Upper lobe of left lung (tissue), 6 donors: ENCODE measurements at regions not wholly inside any gene's neighbourhood (a gene's known extent, or its start where the extent isn't known, plus 50 kb on each side); places are given as distances from the start of the nearest gene placed in this dataset.
A peak's percentile ranks its signal among the peaks of the same experiment; 100 is the strongest.

Source experiments
- ATAC-seq, 2 donors: fragments of 200-7000 bp; cut with Tn5 transposase; one replicate each; pipeline ENCODE4 v1.9.1; 2022; ENCODE audit warnings: mild to moderate bottlenecking in 2 of 2, moderate library complexity in 2 of 2; ENCODE audit not compliant: low FRiP score in 2 of 2
- DNase-seq, 2 donors: peaks; one replicate each; pipeline ENCODE4 v3.0.0-alpha.2; 2019 to 2020
- H3K27ac ChIP-seq, 4 donors: fragments of 200-600 bp; sonication (generic); one replicate each; pipeline ENCODE4 v1.5.1; 2016 to 2019
- H3K27me3 ChIP-seq, 4 donors: fragments of 200-600 bp; sonication (generic); one replicate each; pipeline ENCODE4 v1.5.1; 2017 to 2019
- H3K36me3 ChIP-seq, 4 donors: fragments of 200-600 bp; sonication (generic); one replicate each; pipeline ENCODE4 v1.5.1; 2016 to 2019
- H3K4me1 ChIP-seq, 4 donors: fragments of 200-600 bp; sonication (generic); one replicate each; pipeline ENCODE4 v1.5.1; 2018 to 2019
- H3K4me3 ChIP-seq, 4 donors: fragments of 200-600 bp; sonication (generic); one replicate each; pipeline ENCODE4 v1.5.1; 2017 to 2019; ENCODE audit warnings: mild to moderate bottlenecking in 2 of 4, moderate library complexity in 1 of 4
- H3K9me3 ChIP-seq, 4 donors: fragments of 200-600 bp; sonication (generic); one replicate each; pipeline ENCODE4 v1.5.1; 2018 to 2019
- EP300 ChIP-seq, 4 donors: sonication (generic); formaldehyde crosslinking; IDR thresholded peaks; one replicate each; pipeline ENCODE4 v1.5.1; 2017; ENCODE audit warnings: antibody characterized with exemption in 4 of 4, control low read depth in 2 of 4
- POLR2A ChIP-seq, 4 donors: fragments of 450-650 bp; IDR thresholded peaks; one replicate each; pipeline ENCODE4 v1.5.1; 2016 to 2017; ENCODE audit warnings: antibody characterized with exemption in 4 of 4, mild to moderate bottlenecking in 2 of 4
- POLR2AphosphoS5 ChIP-seq, 2 donors: sonication (generic); formaldehyde crosslinking; IDR thresholded peaks; one replicate each; pipeline ENCODE4 v1.5.1; 2017; ENCODE audit warnings: antibody characterized with exemption in 2 of 2
- whole genome bisulfite sequencing, 2 donors: methylation state at CpG; one replicate each; pipeline ENCODE4 v1.1.5; 2017 to 2018; 5-methylcytosine and 5-hydroxymethylcytosine counted together
- TF ChIP-seq, protein P1 (sequence below), 6 experiments: fragments of 450-650 bp in 4 of 6; fragments of 200-600 bp in 2 of 6; sonication (generic) in 2 of 6; IDR thresholded peaks; one replicate each; pipeline ENCODE4 v1.5.1; 2016 to 2019; ENCODE audit warnings: antibody characterized with exemption in 6 of 6
- donor health status: DM: no; HTN: no; CAD: no; lungs with moderate emphysema.
- donor health status: DM: no; HTN: yes; CAD: no; lungs with severe emphysema.

DNA sequence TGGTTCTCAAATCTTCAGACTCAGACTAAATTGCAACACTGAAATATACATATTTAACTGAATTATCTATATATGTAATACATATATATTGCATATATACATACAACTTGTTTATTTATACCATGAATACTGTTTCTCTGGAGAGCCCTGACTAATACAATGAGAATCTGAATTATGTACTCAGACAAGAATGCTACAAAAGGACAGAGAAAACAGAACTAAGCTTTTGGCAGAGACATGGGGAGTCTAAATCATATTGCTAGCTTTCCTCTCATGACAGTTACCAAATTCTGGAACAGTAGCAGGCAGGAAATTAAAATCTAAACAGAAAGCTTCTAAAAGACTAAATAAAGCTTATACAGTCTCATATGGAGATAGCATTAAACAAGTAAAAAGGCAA lies 142.4 kb upstream of the KCNMB2 start:
- H3K27ac ChIP-seq: no peak overlapping the region
- peaks cover 0 to 3% (median 0%) of the 10 kb centered on the region in 4 donors for H3K4me1 ChIP-seq
- TF ChIP-seq POLR2AphosphoS5 (IDR thresholded peaks at IDR 0.05): no peak
- TF ChIP-seq EP300 (IDR thresholded peaks at IDR 0.05): no peak
- TF ChIP-seq, protein P1, sequence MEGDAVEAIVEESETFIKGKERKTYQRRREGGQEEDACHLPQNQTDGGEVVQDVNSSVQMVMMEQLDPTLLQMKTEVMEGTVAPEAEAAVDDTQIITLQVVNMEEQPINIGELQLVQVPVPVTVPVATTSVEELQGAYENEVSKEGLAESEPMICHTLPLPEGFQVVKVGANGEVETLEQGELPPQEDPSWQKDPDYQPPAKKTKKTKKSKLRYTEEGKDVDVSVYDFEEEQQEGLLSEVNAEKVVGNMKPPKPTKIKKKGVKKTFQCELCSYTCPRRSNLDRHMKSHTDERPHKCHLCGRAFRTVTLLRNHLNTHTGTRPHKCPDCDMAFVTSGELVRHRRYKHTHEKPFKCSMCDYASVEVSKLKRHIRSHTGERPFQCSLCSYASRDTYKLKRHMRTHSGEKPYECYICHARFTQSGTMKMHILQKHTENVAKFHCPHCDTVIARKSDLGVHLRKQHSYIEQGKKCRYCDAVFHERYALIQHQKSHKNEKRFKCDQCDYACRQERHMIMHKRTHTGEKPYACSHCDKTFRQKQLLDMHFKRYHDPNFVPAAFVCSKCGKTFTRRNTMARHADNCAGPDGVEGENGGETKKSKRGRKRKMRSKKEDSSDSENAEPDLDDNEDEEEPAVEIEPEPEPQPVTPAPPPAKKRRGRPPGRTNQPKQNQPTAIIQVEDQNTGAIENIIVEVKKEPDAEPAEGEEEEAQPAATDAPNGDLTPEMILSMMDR (IDR thresholded peaks at IDR 0.05): no peak
- no peak for TF ChIP-seq POLR2A (IDR thresholded peaks at IDR 0.05)
- no peak overlapping the region for H3K4me3 ChIP-seq
- no peaks in the 10 kb centered on the region for H3K27me3 ChIP-seq
- ATAC-seq (peak in 1 of 2 donors; percentile 49), DNase-seq (no peak)
- H3K36me3 ChIP-seq: no peaks in the 10 kb centered on the region
- no peaks in the 10 kb centered on the region for H3K9me3 ChIP-seq

DNA sequence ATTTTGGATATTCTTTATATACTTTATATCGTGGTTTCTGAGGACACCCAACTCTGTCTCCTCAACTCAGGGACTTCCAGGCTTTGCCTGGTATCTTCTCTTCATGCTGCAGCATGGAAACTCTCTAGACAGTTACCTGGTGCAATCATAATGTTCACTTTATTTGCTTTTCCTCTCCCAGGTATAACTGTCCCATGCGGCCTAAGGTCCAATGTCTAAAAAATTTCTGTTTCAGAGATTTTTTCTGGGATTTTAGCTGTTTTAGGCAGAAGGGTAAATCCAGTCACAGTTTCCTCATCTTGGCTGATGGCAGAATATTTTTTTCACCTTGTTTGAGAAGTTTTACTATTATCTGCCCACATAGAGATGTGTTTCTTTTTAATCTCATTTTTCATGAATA lies 139.9 kb upstream of the KCNMB2 start:
- no peaks in the 10 kb centered on the region for H3K9me3 ChIP-seq
- no peak overlapping the region for H3K27ac ChIP-seq
- ATAC-seq (no peak), DNase-seq (no peak)
- WGBS, 2 donors: 93 to 95% methylated on average over 2 of the region's 2 CpGs
- TF ChIP-seq, protein P1 (IDR thresholded peaks at IDR 0.05): no peak
- no peak for TF ChIP-seq POLR2AphosphoS5 (IDR thresholded peaks at IDR 0.05)
- no peak for TF ChIP-seq POLR2A (IDR thresholded peaks at IDR 0.05)
- TF ChIP-seq EP300 (IDR thresholded peaks at IDR 0.05): no peak
- no peak overlapping the region for H3K4me3 ChIP-seq
- peaks cover 0 to 3% (median 0%) of the 10 kb centered on the region in 4 donors for H3K4me1 ChIP-seq
- no peaks in the 10 kb centered on the region for H3K27me3 ChIP-seq
- no peaks in the 10 kb centered on the region for H3K36me3 ChIP-seq

DNA sequence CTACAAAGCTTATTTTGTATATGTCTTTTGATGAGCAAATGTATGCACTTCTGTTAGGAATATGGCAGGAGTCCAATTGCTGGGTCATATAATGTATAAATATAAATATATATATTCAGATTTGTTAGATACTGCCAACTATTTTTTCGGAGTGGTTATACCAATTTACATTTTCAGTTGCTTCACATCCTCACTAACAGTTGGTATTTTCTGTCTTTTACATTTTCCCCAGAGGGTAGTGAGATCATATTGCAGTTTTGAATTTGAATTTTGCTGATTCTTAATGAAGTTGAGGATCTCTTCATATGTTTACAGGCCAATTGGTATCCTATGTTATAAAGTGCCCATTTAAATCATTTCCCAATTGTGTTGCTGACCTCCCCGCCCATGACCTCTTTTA lies 139.0 kb upstream of the KCNMB2 start:
- H3K4me3 ChIP-seq: no peak overlapping the region
- no peaks in the 10 kb centered on the region for H3K27me3 ChIP-seq
- no peak overlapping the region for H3K27ac ChIP-seq
- ATAC-seq (no peak), DNase-seq (no peak)
- TF ChIP-seq, protein P1 (IDR thresholded peaks at IDR 0.05): no peak
- TF ChIP-seq EP300 (IDR thresholded peaks at IDR 0.05) (no peak), POLR2A (IDR thresholded peaks at IDR 0.05) (no peak), POLR2AphosphoS5 (IDR thresholded peaks at IDR 0.05) (no peak)
- WGBS, 2 donors: 92 to 95% methylated on average over 2 of the region's 2 CpGs
- H3K4me1 ChIP-seq: peaks cover 0 to 3% (median 0%) of the 10 kb centered on the region in 4 donors
- no peaks in the 10 kb centered on the region for H3K36me3 ChIP-seq
- no peaks in the 10 kb centered on the region for H3K9me3 ChIP-seq

DNA sequence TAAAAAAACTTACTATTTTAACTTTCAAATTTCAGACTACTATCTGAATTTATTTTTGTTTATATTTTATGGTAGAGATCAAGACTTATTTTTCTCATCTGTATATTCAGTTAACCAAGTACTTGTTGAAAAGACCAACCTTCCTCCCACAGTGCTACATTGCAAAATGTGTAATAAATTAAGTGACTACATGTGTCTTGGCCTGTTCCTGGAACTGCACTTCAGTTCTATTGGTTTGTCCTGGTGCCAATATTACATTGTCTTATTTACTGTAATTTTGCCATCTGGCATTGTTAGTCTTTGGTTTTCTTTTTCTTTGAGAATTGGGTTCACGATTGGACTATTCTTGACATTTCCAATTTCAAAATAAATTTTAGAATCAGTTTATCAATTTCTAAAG lies 138.4 kb upstream of the KCNMB2 start:
- 80 to 90% methylated on average over 1 of the region's 1 CpG for WGBS, 2 donors
- H3K27me3 ChIP-seq: no peaks in the 10 kb centered on the region
- H3K27ac ChIP-seq: no peak overlapping the region
- ATAC-seq (no peak), DNase-seq (no peak)
- no peaks in the 10 kb centered on the region for H3K36me3 ChIP-seq
- peaks cover 0 to 3% (median 0%) of the 10 kb centered on the region in 4 donors for H3K4me1 ChIP-seq
- no peaks in the 10 kb centered on the region for H3K9me3 ChIP-seq
- no peak overlapping the region for H3K4me3 ChIP-seq
- TF ChIP-seq EP300 (IDR thresholded peaks at IDR 0.05): no peak
- TF ChIP-seq, protein P1 (IDR thresholded peaks at IDR 0.05): no peak
- no peak for TF ChIP-seq POLR2A (IDR thresholded peaks at IDR 0.05)
- no peak for TF ChIP-seq POLR2AphosphoS5 (IDR thresholded peaks at IDR 0.05)

DNA sequence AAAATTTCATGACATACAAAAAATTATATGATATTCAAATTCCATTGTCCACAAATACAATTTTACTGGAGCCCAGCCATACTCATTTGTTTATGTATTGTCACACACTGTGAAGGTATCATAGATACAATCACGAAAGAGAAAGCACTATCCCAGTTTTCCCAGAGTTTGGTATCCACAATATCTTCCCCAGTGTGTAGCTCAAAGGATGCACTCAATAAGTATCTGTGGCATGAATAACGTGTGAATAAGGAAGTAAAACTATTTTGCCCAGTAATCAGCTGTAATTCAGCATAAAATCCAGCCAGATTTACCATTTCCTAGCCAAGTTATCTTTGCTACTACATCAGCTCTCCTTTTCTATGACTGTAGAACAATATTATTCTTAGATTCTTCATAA lies 131.3 kb upstream of the KCNMB2 start:
- TF ChIP-seq, protein P1 (IDR thresholded peaks at IDR 0.05): no peak
- TF ChIP-seq POLR2A (IDR thresholded peaks at IDR 0.05) (no peak), EP300 (IDR thresholded peaks at IDR 0.05) (no peak), POLR2AphosphoS5 (IDR thresholded peaks at IDR 0.05) (no peak)
- Histone ChIP-seq H3K36me3 (no peaks in the 10 kb centered on the region), H3K4me3 (no peak overlapping the region), H3K27me3 (no peaks in the 10 kb centered on the region), H3K9me3 (no peaks in the 10 kb centered on the region), H3K4me1 (no peaks in the 10 kb centered on the region), H3K27ac (no peak overlapping the region)
- 26 to 36% methylated on average over 2 of the region's 2 CpGs for WGBS, 2 donors
- ATAC-seq (no peak), DNase-seq (no peak)
